Left lung (tissue), 4 donors: ENCODE measurements at regions not wholly inside any gene's neighbourhood (a gene's known extent, or its start where the extent isn't known, plus 50 kb on each side); places are given as distances from the start of the nearest gene placed in this dataset.
A peak's percentile ranks its signal among the peaks of the same experiment; 100 is the strongest.

Experiments
- ATAC-seq: fragments of 200-7000 bp; cut with Tn5 transposase; one replicate; pipeline ENCODE4 v1.9.1; 2020; ENCODE audit warnings: moderate library complexity
- DNase-seq, 4 donors: peaks; one replicate each; pipeline ENCODE4 v3.0.0-alpha.2; 2013 to 2020
- H3K27ac ChIP-seq, 2 donors: fragments of 200-600 bp; sonication (generic) in 1 of 2; one replicate each; pipeline versions ENCODE4 v1.5.0 to v1.8.0; 2020 to 2021
- H3K27me3 ChIP-seq, 2 donors: fragments of 200-600 bp; sonication (generic) in 1 of 2; one replicate each; pipeline versions ENCODE4 v1.5.0 to v1.8.0; 2020 to 2021
- H3K36me3 ChIP-seq, 2 donors: fragments of 200-600 bp; sonication (generic) in 1 of 2; one replicate each; pipeline versions ENCODE4 v1.5.0 to v1.8.0; 2020 to 2021
- H3K4me1 ChIP-seq, 2 donors: fragments of 200-600 bp; one replicate each; pipeline ENCODE4 v1.8.0; 2021
- H3K4me3 ChIP-seq, 2 donors: fragments of 200-600 bp; sonication (generic) in 1 of 2; one replicate each; pipeline versions ENCODE4 v1.5.0 to v1.8.0; 2020 to 2021; ENCODE audit warnings: mild to moderate bottlenecking in 1 of 2
- H3K9me3 ChIP-seq, 2 donors: fragments of 200-600 bp; sonication (generic) in 1 of 2; one replicate each; pipeline versions ENCODE4 v1.5.0 to v1.8.0; 2020 to 2021
- CTCF ChIP-seq, 2 donors: fragments of 200-600 bp; sonication (generic) in 1 of 2; IDR thresholded peaks; one replicate each; pipeline versions ENCODE4 v1.5.0 to v1.8.0; 2021; ENCODE audit warnings: antibody characterized with exemption in 2 of 2
- intact Hi-C, 2 donors: fragments of 100-400 bp; cut with DNase I; formaldehyde crosslinking; loops; one replicate each; pipeline versions ENCODE4 v1.11.2 to v1.14.2; 2022
- donor health status: DM: no; HTN: yes; CAD: no.
- donor health status: DM: no; HTN: no; CAD: no.

- intact Hi-C loops, result no loop called here
- H3K4me1 ChIP-seq, result no peaks in the 10 kb centered on the region
- H3K9me3 ChIP-seq, result peaks cover 0 to 25% of the 10 kb centered on the region in 2 donors
- no peak for TF ChIP-seq CTCF (IDR thresholded peaks at IDR 0.05)
- H3K27me3 ChIP-seq, result no peaks in the 10 kb centered on the region
- H3K4me3 ChIP-seq, result no peak overlapping the region
- ATAC-seq (no peak), DNase-seq (no peak)
- no peak overlapping the region for H3K27ac ChIP-seq
- no peaks in the 10 kb centered on the region for H3K36me3 ChIP-seq
These were observed 561.6 kb downstream of the TAF11L14 start for GRCh38 chr5:18195910-18196309.

GRCh38 chr5:18197734-18198133 lies 563.5 kb downstream of the TAF11L14 start:
- Histone ChIP-seq H3K27me3 (no peaks in the 10 kb centered on the region), H3K4me1 (no peaks in the 10 kb centered on the region), H3K9me3 (peaks cover 0 to 21% of the 10 kb centered on the region in 2 donors), H3K27ac (no peak overlapping the region), H3K36me3 (no peaks in the 10 kb centered on the region), H3K4me3 (no peak overlapping the region)
- no peak for ATAC-seq
- no peak for TF ChIP-seq CTCF (IDR thresholded peaks at IDR 0.05)
- no peak for DNase-seq
- intact Hi-C loops, result no loop called here

- H3K36me3 ChIP-seq, result no peaks in the 10 kb centered on the region
- peak in 2 of 4 donors; percentile 22 to 37 for DNase-seq
- no peaks in the 10 kb centered on the region for H3K27me3 ChIP-seq
- no peak for ATAC-seq
- TF ChIP-seq CTCF (IDR thresholded peaks at IDR 0.05), result no peak
- H3K9me3 ChIP-seq, result peaks cover 0 to 32% of the 10 kb centered on the region in 2 donors
- no peak overlapping the region for H3K27ac ChIP-seq
- no peak overlapping the region for H3K4me3 ChIP-seq
- intact Hi-C loops, result no loop called here
- no peaks in the 10 kb centered on the region for H3K4me1 ChIP-seq
These were observed 567.9 kb downstream of the TAF11L14 start for GRCh38 chr5:18202164-18202563.

GRCh38 chr5:18203296-18203695 lies 569.0 kb downstream of the TAF11L14 start:
- no peak overlapping the region for H3K4me3 ChIP-seq
- intact Hi-C loops, result no loop called here
- H3K9me3 ChIP-seq, result peaks cover 0 to 20% of the 10 kb centered on the region in 2 donors
- no peak for TF ChIP-seq CTCF (IDR thresholded peaks at IDR 0.05)
- no peak for ATAC-seq
- DNase-seq, result peak in 2 of 4 donors; percentile 19 to 21
- H3K36me3 ChIP-seq, result no peaks in the 10 kb centered on the region
- no peak overlapping the region for H3K27ac ChIP-seq
- no peaks in the 10 kb centered on the region for H3K27me3 ChIP-seq
- H3K4me1 ChIP-seq, result no peaks in the 10 kb centered on the region

- Histone ChIP-seq H3K4me3 (no peak overlapping the region), H3K4me1 (no peaks in the 10 kb centered on the region), H3K36me3 (no peaks in the 10 kb centered on the region), H3K9me3 (no peaks in the 10 kb centered on the region), H3K27me3 (no peaks in the 10 kb centered on the region), H3K27ac (no peak overlapping the region)
- ATAC-seq (no peak), DNase-seq (no peak)
- TF ChIP-seq CTCF (IDR thresholded peaks at IDR 0.05), result no peak
- intact Hi-C loops, result no loop called here
These were observed 579.4 kb downstream of the TAF11L14 start for GRCh38 chr5:18213666-18214065.
